KOPT-K1 (cell line): ENCODE measurements at regions not wholly inside any gene's neighbourhood (a gene's known extent, or its start where the extent isn't known, plus 50 kb on each side); places are given as distances from the start of the nearest gene placed in this dataset.

ENCODE experiments used
- H3K27ac ChIP-seq: fragments of 200-600 bp; sonication (generic); 2 replicates; pipeline ENCODE4 v1.5.1; 2016; ENCODE audit warnings: antibody characterized with exemption, mild to moderate bottlenecking, low read depth, low read length; ENCODE audit not compliant: poor library complexity, severe bottlenecking
- H3K36me3 ChIP-seq: fragments of 200-600 bp; sonication (generic); 2 replicates; pipeline ENCODE4 v1.5.1; 2017; ENCODE audit warnings: antibody characterized with exemption, mild to moderate bottlenecking, low read length, moderate library complexity; ENCODE audit not compliant: insufficient read depth
- H3K9me3 ChIP-seq: fragments of 200-600 bp; sonication (generic); 2 replicates; pipeline ENCODE4 v1.5.1; 2017; ENCODE audit warnings: antibody characterized with exemption, low read length, mild to moderate bottlenecking; ENCODE audit not compliant: insufficient read depth, poor library complexity, severe bottlenecking

GRCh38 chr2:3125761-3126130, 251.9 kb downstream of the EIPR1 start:
- H3K9me3 ChIP-seq = no peaks in the 10 kb centered on the region
- no peaks in the 10 kb centered on the region for H3K36me3 ChIP-seq
- H3K27ac ChIP-seq = no peak overlapping the region

GRCh38 chr2:3125001-3125760, 252.4 kb downstream of the EIPR1 start:
- Histone ChIP-seq H3K27ac (no peak overlapping the region), H3K9me3 (no peaks in the 10 kb centered on the region), H3K36me3 (no peaks in the 10 kb centered on the region)

- H3K36me3 ChIP-seq = no peaks in the 10 kb centered on the region
These were observed 255.1 kb downstream of the EIPR1 start for GRCh38 chr2:3122525-3122924.

GRCh38 chr2:3121601-3122000, 256.0 kb downstream of the EIPR1 start:
- H3K27ac ChIP-seq = no peak overlapping the region
- no peaks in the 10 kb centered on the region for H3K9me3 ChIP-seq
- no peaks in the 10 kb centered on the region for H3K36me3 ChIP-seq

More at GRCh38 chr2:3122525-3122924, 255.1 kb downstream of the EIPR1 start:
- Histone ChIP-seq H3K9me3 (no peaks in the 10 kb centered on the region), H3K27ac (no peak overlapping the region)

- H3K9me3 ChIP-seq = no peaks in the 10 kb centered on the region
- H3K27ac ChIP-seq = no peak overlapping the region
- no peaks in the 10 kb centered on the region for H3K36me3 ChIP-seq
These were observed 259.9 kb downstream of the EIPR1 start for GRCh38 chr2:3117650-3118216.

GRCh38 chr2:3116371-3116770, 261.2 kb downstream of the EIPR1 start:
- H3K9me3 ChIP-seq = no peaks in the 10 kb centered on the region
- no peaks in the 10 kb centered on the region for H3K36me3 ChIP-seq
- no peak overlapping the region for H3K27ac ChIP-seq

- no peaks in the 10 kb centered on the region for H3K9me3 ChIP-seq
- H3K27ac ChIP-seq = no peak overlapping the region
- H3K36me3 ChIP-seq = no peaks in the 10 kb centered on the region
These were observed 262.1 kb downstream of the EIPR1 start for GRCh38 chr2:3115301-3116042.

GRCh38 chr2:3114406-3115185, 263.0 kb downstream of the EIPR1 start:
- Histone ChIP-seq H3K27ac (no peak overlapping the region), H3K9me3 (no peaks in the 10 kb centered on the region), H3K36me3 (no peaks in the 10 kb centered on the region)

- Histone ChIP-seq H3K36me3 (no peaks in the 10 kb centered on the region), H3K9me3 (no peaks in the 10 kb centered on the region), H3K27ac (no peak overlapping the region)
These were observed 263.8 kb downstream of the EIPR1 start for GRCh38 chr2:3113769-3114168.

GRCh38 chr2:3113122-3113521, 264.5 kb downstream of the EIPR1 start:
- H3K27ac ChIP-seq = no peak overlapping the region
- H3K36me3 ChIP-seq = no peaks in the 10 kb centered on the region
- H3K9me3 ChIP-seq = no peaks in the 10 kb centered on the region

GRCh38 chr2:3112553-3112952, 265.1 kb downstream of the EIPR1 start:
- no peak overlapping the region for H3K27ac ChIP-seq
- no peaks in the 10 kb centered on the region for H3K36me3 ChIP-seq
- H3K9me3 ChIP-seq = no peaks in the 10 kb centered on the region

GRCh38 chr2:3112131-3112530, 265.5 kb downstream of the EIPR1 start:
- Histone ChIP-seq H3K9me3 (no peaks in the 10 kb centered on the region), H3K36me3 (no peaks in the 10 kb centered on the region), H3K27ac (no peak overlapping the region)

- Histone ChIP-seq H3K27ac (no peak overlapping the region), H3K36me3 (no peaks in the 10 kb centered on the region), H3K9me3 (no peaks in the 10 kb centered on the region)
These were observed 266.5 kb downstream of the EIPR1 start for GRCh38 chr2:3110994-3111666.

- H3K36me3 ChIP-seq = no peaks in the 10 kb centered on the region
- no peak overlapping the region for H3K27ac ChIP-seq
- no peaks in the 10 kb centered on the region for H3K9me3 ChIP-seq
These were observed 267.1 kb downstream of the EIPR1 start for GRCh38 chr2:3110555-3110954.
